ENCODE measurements at regions not wholly inside any gene's neighbourhood (a gene's known extent, or its start where the extent isn't known, plus 50 kb on each side); places are given as distances from the start of the nearest gene placed in this dataset.

DNA sequence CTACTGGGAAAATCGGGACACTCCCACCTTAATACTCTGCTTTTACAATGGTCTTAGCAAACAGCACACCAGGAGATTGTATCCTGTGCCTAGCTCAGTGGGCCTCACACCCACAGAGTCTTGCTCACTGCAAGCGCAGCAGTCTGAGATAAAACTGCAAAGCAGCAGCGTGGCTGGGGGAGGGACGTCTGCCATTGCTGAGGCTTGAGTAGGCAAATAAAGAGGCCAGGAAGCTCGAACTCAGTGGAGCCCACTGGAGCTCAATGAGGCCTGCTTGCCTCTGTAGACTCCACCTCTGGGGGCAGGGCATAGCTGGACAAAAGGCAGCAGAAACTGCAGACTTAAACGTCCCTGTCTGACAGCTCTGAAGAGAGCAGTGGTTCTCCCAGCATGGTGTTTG, 1169.1 kb upstream of the EPHA6 start:
- TF ChIP-seq, protein P1, sequence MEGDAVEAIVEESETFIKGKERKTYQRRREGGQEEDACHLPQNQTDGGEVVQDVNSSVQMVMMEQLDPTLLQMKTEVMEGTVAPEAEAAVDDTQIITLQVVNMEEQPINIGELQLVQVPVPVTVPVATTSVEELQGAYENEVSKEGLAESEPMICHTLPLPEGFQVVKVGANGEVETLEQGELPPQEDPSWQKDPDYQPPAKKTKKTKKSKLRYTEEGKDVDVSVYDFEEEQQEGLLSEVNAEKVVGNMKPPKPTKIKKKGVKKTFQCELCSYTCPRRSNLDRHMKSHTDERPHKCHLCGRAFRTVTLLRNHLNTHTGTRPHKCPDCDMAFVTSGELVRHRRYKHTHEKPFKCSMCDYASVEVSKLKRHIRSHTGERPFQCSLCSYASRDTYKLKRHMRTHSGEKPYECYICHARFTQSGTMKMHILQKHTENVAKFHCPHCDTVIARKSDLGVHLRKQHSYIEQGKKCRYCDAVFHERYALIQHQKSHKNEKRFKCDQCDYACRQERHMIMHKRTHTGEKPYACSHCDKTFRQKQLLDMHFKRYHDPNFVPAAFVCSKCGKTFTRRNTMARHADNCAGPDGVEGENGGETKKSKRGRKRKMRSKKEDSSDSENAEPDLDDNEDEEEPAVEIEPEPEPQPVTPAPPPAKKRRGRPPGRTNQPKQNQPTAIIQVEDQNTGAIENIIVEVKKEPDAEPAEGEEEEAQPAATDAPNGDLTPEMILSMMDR (IDR thresholded peaks at IDR 0.05): no peak
- TF ChIP-seq POLR2A (IDR thresholded peaks at IDR 0.05): no peak

Data from body of pancreas (tissue), 4 donors.